Gastroesophageal sphincter (tissue), 4 donors: ENCODE measurements at regions not wholly inside any gene's neighbourhood (a gene's known extent, or its start where the extent isn't known, plus 50 kb on each side); places are given as distances from the start of the nearest gene placed in this dataset.

Source experiments
- ATAC-seq: fragments of 150-250 bp; one replicate; pipeline ENCODE4 v1.9.1; 2016; ENCODE audit warnings: mild to moderate bottlenecking, moderate library complexity
- H3K27ac ChIP-seq, 4 donors: fragments of 200-600 bp; sonication (generic) in 3 of 4; 1 replicate in 3 of 4; 2 replicates in 1 of 4; pipeline ENCODE4 v1.5.1; 2016 to 2019
- H3K27me3 ChIP-seq: fragments of 200-600 bp; sonication (generic); one replicate; pipeline ENCODE4 v1.5.1; 2019
- H3K36me3 ChIP-seq, 2 donors: fragments of 200-600 bp; sonication (generic); one replicate each; pipeline ENCODE4 v1.5.1; 2019; ENCODE audit warnings: control low read depth in 1 of 2
- H3K4me1 ChIP-seq, 3 donors: fragments of 200-600 bp; sonication (generic); 1 replicate in 2 of 3; 2 replicates in 1 of 3; pipeline ENCODE4 v1.5.1; 2016 to 2019; ENCODE audit warnings: control low read depth in 2 of 3
- H3K4me3 ChIP-seq, 2 donors: fragments of 200-600 bp; sonication (generic); one replicate each; pipeline ENCODE4 v1.5.1; 2019; ENCODE audit warnings: mild to moderate bottlenecking in 1 of 2, moderate library complexity in 1 of 2
- H3K9me3 ChIP-seq, 3 donors: fragments of 200-600 bp; sonication (generic); one replicate each; pipeline ENCODE4 v1.5.1; 2017 to 2019; ENCODE audit warnings: control low read depth in 2 of 3
- EP300 ChIP-seq: sonication (generic); formaldehyde crosslinking; IDR thresholded peaks from one replicate; pipeline ENCODE4 v1.6.1; 2017; ENCODE audit warnings: antibody characterized with exemption, mild to moderate bottlenecking
- POLR2A ChIP-seq, 2 donors: fragments of 450-650 bp; IDR thresholded peaks; one replicate each; pipeline ENCODE4 v1.6.1; 2017; ENCODE audit warnings: antibody characterized with exemption in 2 of 2, mild to moderate bottlenecking in 2 of 2, moderate library complexity in 1 of 2
- POLR2AphosphoS5 ChIP-seq: sonication (generic); formaldehyde crosslinking; IDR thresholded peaks from one replicate; pipeline ENCODE4 v1.6.1; 2017; ENCODE audit warnings: antibody characterized with exemption
- WGBS, 2 donors: methylation state at CpG; one replicate each; pipeline ENCODE4 v1.1.5; 2018; ENCODE audit warnings: low coverage in 1 of 2; 5-methylcytosine and 5-hydroxymethylcytosine counted together
- TF ChIP-seq, protein P1 (sequence below), 4 experiments: fragments of 200-600 bp in 2 of 4; fragments of 450-650 bp in 2 of 4; sonication (generic) in 1 of 4; IDR thresholded peaks; one replicate each; pipeline ENCODE4 v1.5.1; 2017 to 2019; ENCODE audit warnings: antibody characterized with exemption in 4 of 4, mild to moderate bottlenecking in 2 of 4, moderate library complexity in 2 of 4

DNA sequence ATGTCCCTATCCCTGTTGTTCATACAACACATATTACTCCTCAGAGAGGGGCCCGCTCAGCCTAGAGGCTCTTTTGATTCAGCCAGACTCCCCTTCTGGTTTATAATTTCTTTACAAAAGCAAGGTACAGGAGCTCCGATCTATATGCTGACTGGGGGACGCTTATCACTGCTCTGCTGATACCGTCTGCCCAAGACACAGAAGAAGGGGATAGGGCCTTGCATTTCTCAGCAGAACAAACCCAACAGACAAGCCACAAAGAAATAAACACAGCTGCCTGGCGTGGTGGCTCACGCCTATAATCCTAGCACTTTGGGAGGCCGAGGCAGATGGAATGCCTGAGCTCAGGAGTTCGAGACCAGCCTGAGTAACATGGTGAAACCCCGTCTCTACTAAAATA, 109.9 kb upstream of the AKIP1 start:
- H3K27me3 ChIP-seq, result no peaks in the 10 kb centered on the region
- no peaks in the 10 kb centered on the region for H3K36me3 ChIP-seq
- H3K9me3 ChIP-seq, result no peaks in the 10 kb centered on the region
- no peak for ATAC-seq
- 84 to 86% methylated on average over 5 of the region's 9 CpGs for WGBS, 2 donors
- H3K27ac ChIP-seq, result peak overlapping the region; percentile 2 to 94 (median 46)
- TF ChIP-seq POLR2AphosphoS5 (no peak), EP300 (no peak), POLR2A (IDR thresholded peaks at IDR 0.05) (no peak)
- TF ChIP-seq, protein P1, sequence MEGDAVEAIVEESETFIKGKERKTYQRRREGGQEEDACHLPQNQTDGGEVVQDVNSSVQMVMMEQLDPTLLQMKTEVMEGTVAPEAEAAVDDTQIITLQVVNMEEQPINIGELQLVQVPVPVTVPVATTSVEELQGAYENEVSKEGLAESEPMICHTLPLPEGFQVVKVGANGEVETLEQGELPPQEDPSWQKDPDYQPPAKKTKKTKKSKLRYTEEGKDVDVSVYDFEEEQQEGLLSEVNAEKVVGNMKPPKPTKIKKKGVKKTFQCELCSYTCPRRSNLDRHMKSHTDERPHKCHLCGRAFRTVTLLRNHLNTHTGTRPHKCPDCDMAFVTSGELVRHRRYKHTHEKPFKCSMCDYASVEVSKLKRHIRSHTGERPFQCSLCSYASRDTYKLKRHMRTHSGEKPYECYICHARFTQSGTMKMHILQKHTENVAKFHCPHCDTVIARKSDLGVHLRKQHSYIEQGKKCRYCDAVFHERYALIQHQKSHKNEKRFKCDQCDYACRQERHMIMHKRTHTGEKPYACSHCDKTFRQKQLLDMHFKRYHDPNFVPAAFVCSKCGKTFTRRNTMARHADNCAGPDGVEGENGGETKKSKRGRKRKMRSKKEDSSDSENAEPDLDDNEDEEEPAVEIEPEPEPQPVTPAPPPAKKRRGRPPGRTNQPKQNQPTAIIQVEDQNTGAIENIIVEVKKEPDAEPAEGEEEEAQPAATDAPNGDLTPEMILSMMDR (IDR thresholded peaks at IDR 0.05), result no peak
- peaks cover 11 to 99% (median 35%) of the 10 kb centered on the region in 3 donors for H3K4me1 ChIP-seq
- H3K4me3 ChIP-seq, result no peak overlapping the region

DNA sequence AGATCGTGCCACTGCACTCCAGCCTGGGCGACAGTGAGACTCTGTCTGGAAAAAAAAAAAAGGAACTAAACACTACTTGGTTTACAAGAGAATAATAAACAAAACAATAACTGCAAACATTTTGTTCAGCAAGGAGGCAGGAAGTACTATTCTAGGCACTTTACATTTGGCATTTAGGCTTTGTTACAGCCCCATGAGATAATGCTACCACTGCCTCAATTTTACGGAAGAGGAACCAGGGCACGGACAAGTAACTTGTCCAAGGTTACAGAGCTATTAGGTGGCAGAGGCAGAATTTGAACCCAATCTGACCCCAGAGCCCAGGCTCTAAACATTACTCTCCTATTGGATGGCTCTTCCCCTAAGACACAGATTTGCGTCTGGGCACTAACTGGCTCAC, 108.7 kb upstream of the AKIP1 start:
- WGBS, 2 donors, result 39 to 65% methylated on average over 3 of the region's 5 CpGs
- H3K4me3 ChIP-seq, result no peak overlapping the region
- no peak for ATAC-seq
- no peaks in the 10 kb centered on the region for H3K27me3 ChIP-seq
- no peaks in the 10 kb centered on the region for H3K9me3 ChIP-seq
- TF ChIP-seq EP300, result no peak
- no peak for TF ChIP-seq POLR2AphosphoS5
- TF ChIP-seq, protein P1 (IDR thresholded peaks at IDR 0.05), result no peak
- TF ChIP-seq POLR2A (IDR thresholded peaks at IDR 0.05), result no peak
- H3K36me3 ChIP-seq, result no peaks in the 10 kb centered on the region
- H3K4me1 ChIP-seq, result peaks cover 11 to 100% (median 39%) of the 10 kb centered on the region in 3 donors
- H3K27ac ChIP-seq, result peak overlapping the region in 3 of 4 donors; percentile 60 to 94 (median 91)

DNA sequence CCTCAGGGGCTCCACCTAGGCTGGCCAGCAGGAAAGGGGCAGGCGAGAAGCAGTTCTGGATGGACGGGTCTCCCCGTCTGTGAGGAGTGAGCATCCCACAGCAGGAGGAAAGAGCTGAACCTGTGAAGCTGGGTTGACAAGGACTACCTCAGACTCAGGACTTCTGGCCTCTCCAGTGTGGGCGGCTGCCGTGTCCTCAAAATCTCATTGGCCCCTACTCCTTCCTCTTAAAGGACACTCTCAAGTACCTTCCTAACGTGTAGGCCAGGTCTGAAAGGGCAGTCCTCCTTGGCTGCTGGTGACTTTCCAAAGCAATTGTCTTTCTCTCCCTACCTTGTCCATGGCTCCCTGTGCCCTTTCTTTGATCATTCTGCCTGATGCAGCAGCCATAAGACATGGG, 107.0 kb upstream of the AKIP1 start:
- WGBS, 2 donors, result 20 to 78% methylated on average over 1 to 5 of the region's 6 CpGs
- Histone ChIP-seq H3K4me1 (peaks cover 9 to 98% (median 44%) of the 10 kb centered on the region in 3 donors), H3K27ac (peak overlapping the region; percentile 91 to 99 (median 96)), H3K36me3 (no peaks in the 10 kb centered on the region), H3K4me3 (no peak overlapping the region), H3K27me3 (no peaks in the 10 kb centered on the region), H3K9me3 (no peaks in the 10 kb centered on the region)
- TF ChIP-seq POLR2AphosphoS5 (no peak), POLR2A (IDR thresholded peaks at IDR 0.05) (no peak), EP300 (no peak)
- TF ChIP-seq, protein P1 (IDR thresholded peaks at IDR 0.05), result no peak
- no peak for ATAC-seq

DNA sequence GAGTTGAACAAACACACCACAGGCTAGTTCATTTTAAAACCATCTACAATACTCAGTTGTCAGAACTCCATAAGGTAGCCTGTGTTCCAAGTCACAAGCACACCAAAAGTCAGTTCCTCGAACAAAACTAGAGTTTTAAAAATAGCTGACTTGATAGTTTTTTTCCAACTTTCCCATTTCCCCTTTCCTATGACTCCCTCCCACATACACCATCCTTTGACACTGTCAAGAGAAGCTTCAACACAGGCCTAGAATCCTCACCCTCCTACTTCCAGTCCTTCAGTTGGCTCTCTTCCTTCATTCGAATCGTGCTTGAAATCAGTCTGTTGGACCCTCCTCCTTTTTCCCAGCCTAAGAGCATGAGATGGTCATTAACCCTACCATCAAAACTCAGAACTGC, 105.7 kb upstream of the AKIP1 start:
- H3K4me3 ChIP-seq, result peak overlapping the region in 1 of 2 donors; percentile 71
- ATAC-seq, result peak; percentile 26
- H3K4me1 ChIP-seq, result peaks cover 8 to 85% (median 43%) of the 10 kb centered on the region in 3 donors
- WGBS, 2 donors, result 3 to 10% methylated on average over 3 of the region's 3 CpGs
- H3K27me3 ChIP-seq, result no peaks in the 10 kb centered on the region
- peak overlapping the region; percentile 91 to 99 (median 96) for H3K27ac ChIP-seq
- H3K36me3 ChIP-seq, result no peaks in the 10 kb centered on the region
- no peaks in the 10 kb centered on the region for H3K9me3 ChIP-seq
- no peak for TF ChIP-seq EP300
- TF ChIP-seq, protein P1 (IDR thresholded peaks at IDR 0.05), result no peak
- no peak for TF ChIP-seq POLR2A (IDR thresholded peaks at IDR 0.05)
- TF ChIP-seq POLR2AphosphoS5, result no peak

DNA sequence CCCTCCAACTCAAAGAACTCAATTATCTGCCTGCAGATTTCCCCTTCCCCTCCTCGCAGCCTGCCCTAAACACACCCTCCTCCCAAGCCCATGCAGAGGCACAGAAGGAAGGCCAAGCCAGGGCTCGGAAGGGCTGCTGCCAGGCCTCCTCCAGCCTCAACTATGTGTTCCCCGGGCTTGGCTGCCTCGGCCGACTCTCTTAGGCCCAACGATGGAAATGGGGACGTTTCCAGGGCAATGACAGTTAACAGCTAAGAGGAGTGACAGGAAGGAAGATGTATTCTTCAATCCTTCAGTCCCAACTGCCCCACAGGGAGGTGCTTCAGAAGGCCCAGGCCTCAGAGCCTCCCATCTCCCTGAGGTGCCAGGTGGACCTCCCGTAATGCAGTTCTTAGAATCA, 104.0 kb upstream of the AKIP1 start:
- Histone ChIP-seq H3K27me3 (no peaks in the 10 kb centered on the region), H3K9me3 (no peaks in the 10 kb centered on the region), H3K36me3 (no peaks in the 10 kb centered on the region), H3K4me3 (peak overlapping the region; percentile 71 to 97), H3K4me1 (peaks cover 4 to 80% (median 42%) of the 10 kb centered on the region in 3 donors), H3K27ac (peak overlapping the region; percentile 91 to 99 (median 96))
- no peak for ATAC-seq
- WGBS, 2 donors, result 40% methylated on average over 4 of the region's 8 CpGs; no CpG with 5 or more reads in 1 of the 2 donors
- TF ChIP-seq, protein P1 (IDR thresholded peaks at IDR 0.05), result no peak
- TF ChIP-seq POLR2A (IDR thresholded peaks at IDR 0.05) (no peak), EP300 (no peak), POLR2AphosphoS5 (no peak)
